ENCODE measurements at regions not wholly inside any gene's neighbourhood (a gene's known extent, or its start where the extent isn't known, plus 50 kb on each side); places are given as distances from the start of the nearest gene placed in this dataset.

DNA sequence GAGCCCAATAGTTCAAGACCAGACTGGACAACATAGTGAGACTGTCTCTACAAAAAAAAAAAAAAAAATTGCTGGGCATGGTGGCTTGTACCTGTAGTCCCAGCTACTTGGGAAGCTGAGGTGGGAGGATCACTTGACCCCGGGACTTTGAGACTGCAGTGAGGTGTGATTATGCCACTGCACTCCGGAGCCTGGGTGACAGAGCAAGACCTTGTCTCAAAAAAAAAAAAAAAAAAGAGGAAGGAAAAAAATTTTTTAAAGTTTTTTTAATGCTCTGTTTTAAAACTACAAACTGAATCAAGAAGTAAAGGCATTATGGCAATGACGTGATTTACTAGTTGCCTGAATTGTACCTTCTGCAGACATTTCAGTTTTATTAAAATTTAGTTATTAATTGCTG is 54.5 kb upstream of the ZDBF2 start:
- Histone ChIP-seq H3K4me3 (ENCODE audit: low read depth in 1 of 2, low read length in 2 of 2) (no peak overlapping the region), H3K9ac (ENCODE audit: low read depth, low read length) (no peak overlapping the region), H3K4me2 (ENCODE audit: insufficient read depth, low read length) (no peak overlapping the region), H3K9me3 (ENCODE audit: insufficient read depth, low read length, severe bottlenecking) (no peaks in the 10 kb centered on the region), H4K20me1 (ENCODE audit: insufficient read depth, low read length) (no peaks in the 10 kb centered on the region), H3K4me1 (ENCODE audit: insufficient read depth, low read length) (no peaks in the 10 kb centered on the region), H3K27me3 (ENCODE audit: insufficient read depth, low read length, poor library complexity) (no peaks in the 10 kb centered on the region), H2AFZ (ENCODE audit: low read depth, low read length) (no peak overlapping the region), H3K27ac (ENCODE audit: low read length) (no peak overlapping the region), H3K79me2 (ENCODE audit: insufficient read depth, low read length) (no peaks in the 10 kb centered on the region), H3K36me3 (ENCODE audit: insufficient read depth, low read length) (no peaks in the 10 kb centered on the region)
- TF ChIP-seq, protein P1, sequence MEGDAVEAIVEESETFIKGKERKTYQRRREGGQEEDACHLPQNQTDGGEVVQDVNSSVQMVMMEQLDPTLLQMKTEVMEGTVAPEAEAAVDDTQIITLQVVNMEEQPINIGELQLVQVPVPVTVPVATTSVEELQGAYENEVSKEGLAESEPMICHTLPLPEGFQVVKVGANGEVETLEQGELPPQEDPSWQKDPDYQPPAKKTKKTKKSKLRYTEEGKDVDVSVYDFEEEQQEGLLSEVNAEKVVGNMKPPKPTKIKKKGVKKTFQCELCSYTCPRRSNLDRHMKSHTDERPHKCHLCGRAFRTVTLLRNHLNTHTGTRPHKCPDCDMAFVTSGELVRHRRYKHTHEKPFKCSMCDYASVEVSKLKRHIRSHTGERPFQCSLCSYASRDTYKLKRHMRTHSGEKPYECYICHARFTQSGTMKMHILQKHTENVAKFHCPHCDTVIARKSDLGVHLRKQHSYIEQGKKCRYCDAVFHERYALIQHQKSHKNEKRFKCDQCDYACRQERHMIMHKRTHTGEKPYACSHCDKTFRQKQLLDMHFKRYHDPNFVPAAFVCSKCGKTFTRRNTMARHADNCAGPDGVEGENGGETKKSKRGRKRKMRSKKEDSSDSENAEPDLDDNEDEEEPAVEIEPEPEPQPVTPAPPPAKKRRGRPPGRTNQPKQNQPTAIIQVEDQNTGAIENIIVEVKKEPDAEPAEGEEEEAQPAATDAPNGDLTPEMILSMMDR (IDR thresholded peaks at IDR 0.05; ENCODE audit: borderline replicate concordance, extremely low read depth, low read length, poor library complexity, severe bottlenecking), result no peak
- TF ChIP-seq EZH2 (IDR thresholded peaks at IDR 0.05; ENCODE audit: borderline replicate concordance, low read depth, low read length, severe bottlenecking), result no peak
- DNase-seq, result no peak
- no peak for ATAC-seq (ENCODE audit: insufficient read depth, low read depth)

DNA sequence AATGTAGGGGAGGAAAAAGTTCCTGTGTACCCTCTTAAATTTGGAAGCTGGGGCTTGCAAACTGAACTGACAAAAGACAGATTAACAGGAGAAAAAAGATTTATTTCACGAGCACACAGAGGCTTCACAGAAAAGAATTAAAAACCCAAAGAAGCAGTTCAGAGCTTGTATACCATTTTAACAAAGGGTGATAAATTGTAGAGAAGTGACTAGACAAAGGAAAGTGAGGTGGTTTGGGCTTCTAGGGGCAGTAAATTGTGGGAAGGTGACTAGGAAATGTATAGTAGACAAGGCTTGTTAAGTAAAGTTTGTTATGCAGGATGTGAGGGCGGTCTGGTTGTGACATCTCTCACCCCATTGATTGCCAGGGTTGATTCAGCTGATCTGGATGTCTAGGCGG is 53.5 kb upstream of the ZDBF2 start:
- TF ChIP-seq EZH2 (IDR thresholded peaks at IDR 0.05; ENCODE audit: borderline replicate concordance, low read depth, low read length, severe bottlenecking), result no peak
- TF ChIP-seq, protein P1 (IDR thresholded peaks at IDR 0.05; ENCODE audit: borderline replicate concordance, extremely low read depth, low read length, poor library complexity, severe bottlenecking), result no peak
- no peak overlapping the region for H3K27ac ChIP-seq (ENCODE audit: low read length)
- no peak for ATAC-seq (ENCODE audit: insufficient read depth, low read depth)

More for the DNA sequence above, 53.5 kb upstream of the ZDBF2 start:
- no peaks in the 10 kb centered on the region for H3K27me3 ChIP-seq (ENCODE audit: insufficient read depth, low read length, poor library complexity)
- H3K9me3 ChIP-seq (ENCODE audit: insufficient read depth, low read length, severe bottlenecking), result no peaks in the 10 kb centered on the region
- no peak overlapping the region for H3K4me2 ChIP-seq (ENCODE audit: insufficient read depth, low read length)
- H3K36me3 ChIP-seq (ENCODE audit: insufficient read depth, low read length), result no peaks in the 10 kb centered on the region
- H3K4me3 ChIP-seq (ENCODE audit: low read depth in 1 of 2, low read length in 2 of 2), result no peak overlapping the region
- H4K20me1 ChIP-seq (ENCODE audit: insufficient read depth, low read length), result no peaks in the 10 kb centered on the region
- no peak overlapping the region for H2AFZ ChIP-seq (ENCODE audit: low read depth, low read length)
- no peaks in the 10 kb centered on the region for H3K79me2 ChIP-seq (ENCODE audit: insufficient read depth, low read length)
- no peak overlapping the region for H3K9ac ChIP-seq (ENCODE audit: low read depth, low read length)
- no peak for DNase-seq
- no peaks in the 10 kb centered on the region for H3K4me1 ChIP-seq (ENCODE audit: insufficient read depth, low read length)

Data from DND-41 (cell line).